Inferior parietal cortex (tissue), 1 donor: ENCODE measurements at regions not wholly inside any gene's neighbourhood (a gene's known extent, or its start where the extent isn't known, plus 50 kb on each side); places are given as distances from the start of the nearest gene placed in this dataset.
A peak's percentile ranks its signal among the peaks of the same experiment; 100 is the strongest.

ENCODE experiments used
- DNase-seq: peaks from one replicate; pipeline ENCODE4 v3.0.0-alpha.2; 2016; ENCODE audit errors: extremely low spot score

DNA sequence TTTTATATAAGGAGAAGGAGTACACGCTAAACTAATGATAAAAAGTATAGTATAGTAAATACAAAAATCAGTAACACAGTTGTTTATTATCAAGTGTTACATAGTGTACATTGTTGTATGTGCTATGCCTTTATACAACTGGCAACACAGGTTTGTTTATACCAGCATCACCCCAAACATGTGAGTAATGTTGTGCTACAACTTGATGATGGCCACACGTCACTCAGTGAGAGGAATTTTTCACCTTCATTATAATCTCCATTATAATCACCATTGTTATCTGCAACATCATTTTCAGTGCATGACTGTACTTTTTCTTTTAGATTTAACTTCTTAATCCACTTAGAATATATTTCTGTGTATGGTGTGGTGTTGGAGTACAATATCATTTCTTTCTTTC lies 204.0 kb upstream of the CTNNB1 start:
- no peak for DNase-seq

DNA sequence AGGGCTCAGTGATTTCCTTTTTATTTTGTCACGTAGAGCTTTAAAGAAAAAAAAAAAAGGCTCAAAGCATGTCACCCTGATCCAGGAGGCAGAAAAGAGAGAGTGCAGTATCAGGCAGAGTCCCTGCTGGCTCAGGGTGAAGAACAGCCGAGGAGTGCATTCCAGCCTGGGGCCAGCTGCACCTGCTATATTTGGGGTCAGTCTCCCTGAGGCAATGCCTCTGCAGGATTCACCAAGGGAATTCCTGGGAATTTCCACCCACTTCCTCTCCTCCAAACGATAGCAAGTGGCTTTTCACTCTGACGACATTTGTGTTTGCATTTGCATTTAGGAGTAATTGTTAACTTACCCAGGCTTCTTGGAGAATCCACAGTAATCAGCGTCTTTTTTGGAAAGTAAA lies 202.9 kb upstream of the CTNNB1 start:
- DNase-seq: no peak

DNA sequence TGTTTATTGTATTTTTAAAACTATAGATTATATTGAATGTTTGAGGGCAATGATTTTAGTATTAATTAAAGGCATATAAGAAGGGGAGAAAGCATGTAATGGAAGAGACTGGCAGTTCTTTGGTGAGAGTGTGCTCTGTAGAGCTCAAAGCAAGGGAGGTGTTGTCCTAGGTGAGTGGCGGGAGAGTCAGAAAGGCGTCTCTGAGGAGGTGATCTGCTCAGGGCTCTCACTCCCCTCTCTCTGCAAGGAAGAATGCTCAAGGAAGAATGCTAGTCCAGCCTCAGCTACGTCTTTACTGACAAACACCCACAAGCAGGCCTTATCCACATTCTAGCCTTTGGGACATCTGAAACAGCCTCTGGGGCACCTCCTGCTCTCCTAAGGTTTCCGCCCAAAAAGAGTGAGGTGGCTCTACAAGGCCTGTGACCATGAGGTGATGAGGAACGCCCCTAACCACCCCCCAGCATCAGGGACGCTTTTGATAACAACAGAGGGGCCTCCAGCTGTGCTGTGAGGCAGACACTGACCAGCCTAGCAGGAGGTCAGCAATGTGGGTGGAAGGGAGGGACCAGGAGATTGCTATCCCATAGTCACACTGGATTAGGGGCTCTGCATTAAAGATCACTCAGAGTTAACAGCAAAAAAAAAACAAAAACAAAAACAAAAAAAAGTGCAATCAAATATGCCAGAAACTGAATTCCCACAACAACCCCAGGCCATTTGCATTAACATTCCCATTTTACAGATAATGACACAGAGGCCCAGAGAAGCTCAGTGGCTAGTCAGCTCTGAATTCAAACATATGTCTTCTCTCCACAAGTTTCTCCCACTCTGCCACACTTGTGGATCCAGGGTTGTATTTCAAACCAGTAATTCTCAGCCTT lies 202.2 kb upstream of the CTNNB1 start:
- no peak for DNase-seq

DNA sequence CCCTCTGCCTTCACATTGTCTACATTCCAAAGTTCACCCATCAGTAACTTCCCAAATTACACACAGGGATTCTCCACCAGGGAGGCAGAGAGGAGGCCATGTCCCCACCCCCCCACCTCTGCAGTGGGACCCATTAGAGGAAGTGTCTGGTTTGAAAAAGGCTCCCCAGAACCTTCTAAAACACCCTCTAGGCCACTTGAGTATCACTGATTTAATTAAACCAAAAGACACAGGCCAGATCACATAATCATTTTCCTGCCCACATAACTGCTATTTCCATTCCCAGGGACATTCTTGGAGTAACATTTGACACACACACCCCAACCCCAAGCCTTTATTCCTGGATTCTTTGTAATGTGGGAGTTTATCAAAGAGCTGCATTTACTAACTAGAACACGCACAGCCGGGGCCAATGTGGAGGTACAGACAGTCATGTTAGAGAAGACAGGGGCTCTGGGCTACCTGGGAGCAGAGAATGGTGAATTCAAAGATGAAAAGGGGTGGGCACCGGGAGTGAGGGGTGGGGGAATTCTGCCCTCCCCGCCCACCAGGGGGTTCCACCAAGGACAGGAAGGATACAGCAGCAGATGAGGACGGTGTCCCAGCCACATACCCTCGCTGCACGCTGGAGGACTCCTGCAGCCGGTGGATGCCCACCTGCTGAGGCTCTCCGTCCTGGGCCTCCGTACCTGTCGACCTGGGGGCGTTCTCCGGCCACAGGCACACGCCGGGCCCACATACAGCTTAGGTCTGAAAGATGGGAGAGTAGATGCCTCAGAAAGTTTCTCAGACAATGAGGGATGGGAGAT lies 201.4 kb upstream of the CTNNB1 start:
- no peak for DNase-seq

DNA sequence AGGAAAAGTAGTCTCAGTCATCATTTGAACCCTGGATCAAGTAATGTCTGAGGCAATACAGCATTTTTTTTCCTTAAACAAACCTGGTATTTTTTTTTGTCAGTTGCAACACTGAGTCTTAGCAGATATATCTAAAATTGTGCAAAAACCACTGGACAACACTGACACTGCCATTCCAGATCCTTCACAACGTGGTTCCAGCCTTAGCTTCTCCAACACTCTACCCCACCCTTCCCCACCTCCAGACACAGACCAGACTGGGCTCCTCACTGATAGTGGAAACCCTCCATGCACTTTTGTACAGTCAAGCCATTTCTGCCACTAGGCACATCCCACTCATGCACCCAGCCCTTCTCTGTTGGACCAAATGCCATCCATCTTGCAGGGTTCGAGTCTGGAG lies 199.6 kb upstream of the CTNNB1 start:
- DNase-seq: no peak

DNA sequence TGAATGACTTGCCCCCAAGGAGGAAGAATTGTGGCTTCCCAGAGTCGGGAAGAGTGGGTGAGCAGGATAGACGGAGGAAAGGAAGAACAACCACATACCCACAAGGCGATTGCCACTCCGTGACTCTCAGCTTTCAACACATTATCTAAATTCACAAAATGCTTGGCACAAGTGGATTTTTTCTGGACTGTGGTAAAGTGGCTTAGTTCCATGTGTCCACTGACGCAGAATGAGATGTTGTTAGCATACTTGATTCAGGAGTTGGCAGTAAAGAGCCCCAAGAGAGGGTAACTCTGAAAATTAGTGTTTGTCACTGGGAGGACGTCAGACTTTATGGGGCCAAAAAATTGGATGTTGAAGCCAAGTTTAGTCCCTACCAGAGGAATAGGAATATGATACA lies 198.8 kb upstream of the CTNNB1 start:
- no peak for DNase-seq

DNA sequence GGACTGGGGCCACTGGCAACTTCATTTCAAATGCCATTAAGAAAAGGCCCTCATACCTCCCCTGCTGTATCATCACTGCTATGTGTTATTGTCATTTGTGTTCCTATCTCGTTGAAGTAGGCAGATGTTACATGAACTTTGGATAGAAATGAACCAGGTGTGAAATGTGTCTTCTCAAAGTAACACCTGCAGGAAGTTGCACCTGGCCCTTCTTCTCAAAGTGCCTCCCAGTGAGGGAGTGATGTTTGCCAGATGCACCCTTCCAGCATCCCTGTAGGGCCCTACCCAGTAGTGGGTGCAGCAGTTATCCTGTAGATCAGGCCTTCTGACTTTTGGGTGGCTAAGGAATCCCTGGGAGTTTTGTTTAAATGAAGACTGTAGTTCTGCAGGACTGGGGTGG lies 197.7 kb upstream of the CTNNB1 start:
- DNase-seq: no peak

DNA sequence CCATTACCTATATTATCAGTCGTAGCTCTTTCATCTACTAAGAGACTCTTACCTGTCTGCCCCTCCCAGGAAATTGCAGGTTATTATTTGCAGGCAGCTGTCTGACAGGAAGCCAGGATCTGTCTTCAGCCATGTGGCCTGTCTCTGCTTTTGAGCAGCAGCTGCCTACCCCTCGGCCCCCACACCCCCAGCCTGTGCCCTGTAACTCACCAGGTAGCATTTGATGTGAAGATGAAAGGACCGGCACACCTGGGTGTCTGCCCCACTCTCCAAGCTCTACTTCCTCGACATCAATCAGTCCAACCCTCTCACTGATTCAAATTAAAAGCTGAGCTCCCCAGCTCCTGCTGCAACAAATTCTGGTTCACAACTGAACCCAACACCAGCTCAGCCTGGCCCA lies 197.2 kb upstream of the CTNNB1 start:
- DNase-seq: no peak

DNA sequence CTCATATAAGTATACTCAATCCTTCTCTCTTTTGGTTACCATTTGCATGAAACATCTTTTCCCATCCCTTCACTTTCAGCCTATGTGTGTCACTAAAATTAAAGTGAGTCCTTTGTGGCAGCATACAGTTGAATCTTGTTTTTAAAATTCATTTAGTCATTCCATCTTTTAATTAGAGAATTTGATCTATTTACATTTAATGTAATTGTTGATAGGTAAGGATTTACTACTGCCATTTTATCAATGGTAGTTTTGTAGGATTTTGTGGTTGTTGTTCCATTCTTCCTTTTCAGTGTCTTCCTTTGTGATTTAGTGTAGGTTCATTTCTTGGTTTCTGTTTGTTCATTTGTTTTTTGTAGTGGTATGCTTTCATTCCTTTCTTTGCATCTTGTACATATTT lies 191.9 kb upstream of the CTNNB1 start:
- DNase-seq: no peak

DNA sequence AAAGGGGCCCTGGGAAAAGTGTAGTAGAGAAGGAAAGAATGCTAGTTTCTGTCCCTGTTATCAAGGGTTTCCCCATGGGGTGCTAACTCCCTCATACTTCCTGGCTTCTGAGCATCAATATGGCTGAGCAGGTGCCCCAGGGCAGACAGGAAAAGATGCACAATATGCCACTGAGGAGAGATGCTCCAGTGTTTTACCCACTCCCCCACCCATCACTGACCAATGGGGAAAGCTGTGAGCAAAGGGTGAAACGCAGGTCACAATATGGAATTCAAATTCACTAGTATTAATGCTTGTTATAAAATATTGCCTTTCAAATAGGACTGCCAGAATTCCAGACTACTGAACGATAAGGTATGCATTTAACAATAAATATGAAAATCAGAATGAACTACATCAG lies 187.5 kb upstream of the CTNNB1 start:
- no peak for DNase-seq

DNA sequence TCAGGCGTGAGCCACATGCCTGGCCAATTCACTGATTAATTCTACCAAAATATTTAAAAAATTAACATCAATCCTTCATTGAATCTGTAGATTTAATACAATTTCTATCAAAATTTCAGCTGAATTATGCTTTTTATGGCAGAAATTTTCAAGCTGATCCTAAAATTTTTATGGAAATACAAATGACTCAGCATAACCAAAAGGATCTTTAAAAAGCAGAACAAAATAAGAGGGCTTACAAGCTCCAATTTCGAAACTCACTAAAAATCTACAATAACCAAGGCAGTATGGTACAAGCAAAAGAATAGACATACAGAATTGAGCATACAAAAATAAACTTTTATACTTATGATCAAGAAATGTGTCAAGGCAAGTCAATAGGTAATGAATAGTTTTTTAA lies 180.4 kb upstream of the CTNNB1 start:
- DNase-seq: no peak

DNA sequence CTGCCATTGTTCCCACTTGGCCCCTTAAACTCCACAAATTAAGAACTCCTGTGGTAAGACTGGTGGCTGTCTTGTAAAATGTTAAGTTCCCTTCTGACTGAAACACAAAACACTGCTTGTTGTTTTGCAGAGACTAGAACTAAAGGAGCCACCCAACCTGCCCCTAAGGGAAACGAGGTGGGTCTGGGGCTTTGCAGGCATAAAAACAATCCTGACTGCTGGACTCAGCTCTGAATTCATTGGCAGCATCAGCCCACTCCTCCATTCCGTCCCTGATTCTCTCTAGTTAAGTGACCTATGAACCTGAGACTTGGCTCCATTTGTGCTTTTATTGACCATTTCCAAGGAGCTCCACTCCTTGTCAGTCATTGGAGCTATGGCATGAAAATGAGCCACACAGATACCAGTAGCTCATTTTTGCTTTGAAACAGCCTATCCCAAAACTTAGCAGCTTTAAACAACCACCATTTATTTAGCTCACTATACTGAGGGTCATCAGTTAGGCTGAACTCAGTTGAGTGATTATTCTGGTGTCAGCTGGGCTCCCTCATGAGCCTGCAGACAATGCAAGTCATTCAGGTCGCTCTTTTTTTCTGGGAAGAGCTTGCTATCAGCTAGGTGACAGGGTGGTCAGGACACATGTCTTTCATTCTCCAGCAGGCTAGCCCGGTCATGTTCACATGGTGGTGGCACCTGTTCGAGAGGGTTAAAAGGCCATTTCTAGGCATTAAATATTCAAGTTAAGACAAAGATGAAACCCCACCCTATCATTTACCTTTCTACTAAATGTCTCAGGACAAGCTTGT lies 175.1 kb upstream of the CTNNB1 start:
- no peak for DNase-seq

DNA sequence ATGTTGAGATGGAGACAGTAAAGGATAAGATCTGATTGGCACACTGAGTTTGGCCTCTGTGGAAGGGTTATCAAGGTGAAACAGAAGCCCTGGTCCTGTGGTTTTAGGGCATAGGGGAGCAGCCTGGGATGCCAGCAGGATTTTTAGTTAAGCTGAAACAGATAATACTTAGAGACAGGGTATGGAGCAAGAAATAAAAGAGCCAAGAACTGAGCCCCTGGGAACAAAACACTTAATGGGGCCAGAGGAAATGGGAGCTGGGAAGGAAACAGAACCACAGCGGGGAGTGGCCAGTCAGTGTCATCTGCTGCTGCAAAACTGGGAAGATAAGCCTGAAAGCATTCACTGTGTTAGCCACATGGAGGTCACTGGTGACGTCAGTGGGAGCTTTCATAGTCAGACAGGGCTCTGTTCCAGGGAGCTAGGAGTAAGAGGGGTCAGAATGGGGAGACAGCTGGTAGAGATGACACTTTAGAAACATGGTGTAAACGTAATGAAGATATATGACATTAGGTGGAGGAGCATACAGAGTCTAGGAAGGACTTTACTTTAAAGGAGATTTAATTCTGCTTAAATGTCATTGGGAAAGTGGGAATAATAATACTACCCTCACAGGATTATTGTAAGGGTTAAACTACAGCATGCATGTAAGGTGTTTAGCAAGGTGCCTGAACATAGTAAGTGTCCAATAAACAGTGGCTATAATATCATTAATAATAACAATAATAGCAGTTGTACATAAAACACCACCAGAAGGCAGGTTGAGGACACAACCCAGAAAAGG lies 172.7 kb upstream of the CTNNB1 start:
- peak; percentile 61 for DNase-seq

DNA sequence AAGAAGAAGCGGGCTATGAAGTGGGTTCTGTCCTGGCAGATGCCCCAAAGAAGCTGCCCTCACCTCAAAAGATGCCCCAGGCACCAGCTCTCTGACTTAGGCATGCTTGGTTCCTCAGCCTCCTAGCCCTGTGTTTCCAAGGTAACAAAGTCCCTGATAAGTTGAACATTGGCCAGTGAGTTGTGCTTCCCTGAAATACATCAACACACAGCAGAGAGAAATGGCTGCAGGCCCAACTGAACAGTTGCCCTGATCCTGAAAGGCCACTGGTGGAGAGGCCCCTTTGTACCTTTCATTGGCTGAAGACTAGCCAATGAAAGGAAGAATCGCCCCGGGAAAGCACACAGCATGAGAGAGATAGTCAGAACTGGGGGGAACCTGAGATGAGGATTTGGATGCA lies 169.9 kb upstream of the CTNNB1 start:
- no peak for DNase-seq

DNA sequence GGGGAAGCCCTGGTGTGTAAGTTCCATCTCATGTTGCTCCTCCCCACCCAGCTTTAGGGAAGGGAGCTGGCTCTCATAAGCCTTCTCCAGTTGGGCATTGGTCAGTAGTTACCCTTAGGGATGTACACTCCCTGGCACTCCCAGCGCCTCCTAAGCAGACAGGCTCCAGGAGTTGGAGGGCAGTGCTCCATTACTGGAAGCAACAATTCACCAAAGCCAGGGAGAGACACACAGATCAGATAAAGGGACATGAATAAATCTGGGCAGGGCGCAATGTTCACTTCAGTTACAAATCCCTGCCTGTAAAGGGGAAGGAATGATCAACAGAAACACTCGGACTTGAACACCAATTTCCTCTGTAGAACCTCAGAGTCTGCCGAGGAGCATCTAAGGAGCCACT lies 169.1 kb upstream of the CTNNB1 start:
- no peak for DNase-seq

DNA sequence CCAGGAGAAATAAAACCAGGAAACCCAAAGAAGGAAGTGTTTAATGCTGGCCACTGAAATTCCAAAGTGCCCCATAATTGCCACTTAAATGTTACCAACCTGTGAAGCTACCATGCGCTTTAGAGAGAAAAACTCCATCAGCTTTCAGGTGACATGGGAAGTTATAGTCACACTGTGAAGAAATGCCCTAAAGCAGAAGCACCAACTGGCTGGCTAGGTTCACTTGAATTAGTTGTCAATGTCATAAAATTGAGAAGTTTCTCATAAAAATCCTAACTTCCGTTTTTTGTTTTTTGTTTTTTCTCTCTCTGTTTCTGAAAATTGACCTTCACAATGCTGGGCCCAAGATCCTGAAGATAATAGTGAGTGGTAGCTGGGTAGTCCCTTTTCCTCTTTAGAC lies 167.9 kb upstream of the CTNNB1 start:
- no peak for DNase-seq

DNA sequence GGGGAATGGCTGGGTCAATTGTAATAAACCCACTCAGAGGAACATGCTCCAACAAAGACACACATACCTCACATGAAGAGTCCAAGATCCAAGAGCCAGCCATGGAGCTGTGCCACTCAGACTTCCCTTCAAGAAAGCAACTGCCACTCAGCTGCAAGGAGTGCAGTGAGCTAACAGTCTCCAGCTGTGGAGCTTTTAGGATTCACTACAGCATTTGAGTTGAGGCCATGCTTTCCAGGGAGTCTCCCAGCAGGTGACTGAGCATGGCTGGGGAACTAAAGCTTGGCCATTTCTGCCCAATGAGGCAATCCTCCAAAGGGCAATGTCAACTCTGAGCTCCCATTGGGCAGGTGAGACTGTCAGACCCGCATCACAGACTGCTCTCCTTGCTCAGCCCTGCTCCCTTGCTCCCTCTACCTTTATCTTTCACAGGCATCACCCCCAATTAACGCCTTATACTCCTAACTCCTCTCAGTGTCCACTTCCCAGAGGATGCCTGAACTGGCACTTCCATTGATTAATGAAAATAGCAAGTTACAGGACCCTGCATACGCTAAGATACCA lies 165.3 kb upstream of the CTNNB1 start:
- no peak for DNase-seq

DNA sequence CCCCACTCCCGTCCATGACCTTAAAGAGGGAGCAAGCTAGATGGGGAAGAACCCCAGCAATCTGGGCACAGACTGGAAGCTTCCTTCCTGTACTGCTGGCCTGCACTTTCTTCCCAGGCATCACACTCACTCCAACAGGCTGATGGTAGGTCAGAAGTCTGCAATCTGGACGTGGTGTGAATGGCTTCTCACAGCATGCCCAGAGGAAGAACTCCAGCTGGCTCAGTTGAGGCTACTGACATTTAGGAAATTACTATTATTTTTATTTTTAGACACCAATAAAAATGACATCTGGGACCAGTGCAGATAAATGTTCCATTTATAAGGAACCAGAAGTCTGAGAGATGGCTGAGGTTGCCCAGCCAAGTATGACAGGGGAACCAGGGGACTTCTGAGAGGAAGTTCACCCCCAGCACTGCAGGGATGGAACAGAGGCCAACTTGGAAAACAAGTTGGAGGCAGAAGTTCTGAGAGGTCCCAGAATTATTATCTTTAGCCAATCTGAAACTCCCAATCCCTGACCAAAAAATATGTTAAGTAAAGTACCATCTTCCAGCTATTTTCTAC lies 163.8 kb upstream of the CTNNB1 start:
- no peak for DNase-seq

DNA sequence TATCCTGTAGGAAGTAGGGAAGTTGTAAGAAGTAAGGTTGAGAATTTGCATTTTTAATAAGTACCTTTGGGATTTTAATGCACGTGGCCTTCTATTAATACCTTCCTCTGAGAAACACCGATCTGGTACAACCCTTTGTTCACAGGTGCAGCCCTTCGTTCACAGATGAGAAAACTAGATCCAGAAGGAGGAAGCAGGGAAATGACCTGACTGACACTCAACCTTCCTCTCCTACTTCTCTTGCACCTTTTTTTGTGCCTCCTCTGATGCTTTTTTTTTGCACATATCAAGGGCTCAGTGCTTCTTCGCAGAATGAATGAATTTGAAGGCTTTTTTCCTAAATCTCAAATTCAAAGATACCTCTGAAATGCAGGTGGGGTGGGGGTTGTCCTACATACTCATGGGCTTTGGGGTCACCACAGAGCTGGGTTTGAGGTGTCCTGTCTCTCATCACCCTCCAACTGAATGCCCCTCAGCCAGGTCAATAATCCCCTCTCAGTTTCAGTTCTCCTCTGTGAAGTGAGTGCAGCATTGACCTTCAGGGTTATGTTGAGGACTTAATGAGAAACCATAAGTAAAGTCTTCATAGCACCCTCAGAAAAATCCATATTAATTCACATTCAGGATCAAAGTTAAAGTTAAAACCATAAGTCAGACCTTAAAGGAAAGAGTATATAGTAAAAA lies 161.5 kb upstream of the CTNNB1 start:
- DNase-seq: no peak

DNA sequence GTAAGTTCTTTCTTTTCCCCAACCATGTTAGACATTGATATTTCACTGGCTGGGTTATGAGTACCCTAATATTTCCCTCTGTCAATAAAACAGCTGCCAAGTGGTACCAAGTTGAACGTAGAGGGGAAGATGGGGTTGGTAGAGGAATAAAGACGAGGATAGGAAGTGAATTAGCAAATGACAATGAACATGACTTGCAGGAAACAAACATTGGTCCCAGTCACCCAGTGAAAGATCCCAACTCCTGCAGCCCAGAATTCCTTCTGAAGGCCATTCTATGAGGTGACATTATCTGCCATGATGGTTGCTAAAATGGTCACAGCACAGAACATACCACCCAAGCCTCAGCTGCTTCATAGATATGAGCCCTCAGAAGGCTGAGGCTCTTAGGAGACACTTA lies 159.0 kb upstream of the CTNNB1 start:
- DNase-seq: no peak
